Adrenal gland (tissue), 9 donors: ENCODE measurements at regions not wholly inside any gene's neighbourhood (a gene's known extent, or its start where the extent isn't known, plus 50 kb on each side); places are given as distances from the start of the nearest gene placed in this dataset.

Experiments used
- DNase-seq, 7 donors: peaks; one replicate each; pipeline ENCODE4 v3.0.0-alpha.2; 2019 to 2020
- H3K27ac ChIP-seq, 5 donors: fragments of 200-600 bp; sonication (generic) in 4 of 5; 1 replicate in 3 of 5; 2 replicates in 2 of 5; pipeline versions ENCODE4 v1.5.1 to v1.8.0; 2016 to 2020; ENCODE audit warnings: mild to moderate bottlenecking in 1 of 5
- H3K27me3 ChIP-seq: fragments of 200-600 bp; 2 replicates; pipeline ENCODE4 v1.8.0; 2021
- H3K36me3 ChIP-seq, 2 donors: fragments of 200-600 bp; replicated peaks in 1 of 2; 1 replicate in 1 of 2; 2 replicates in 1 of 2; pipeline versions ENCODE4 v1.5.1 to v1.8.0; 2018 to 2022
- H3K4me1 ChIP-seq, 2 donors: fragments of 200-600 bp; replicated peaks in 1 of 2; 1 replicate in 1 of 2; 2 replicates in 1 of 2; pipeline versions ENCODE4 v1.5.1 to v1.8.0; 2018 to 2021
- H3K4me3 ChIP-seq, 4 donors: fragments of 200-600 bp; sonication (generic) in 3 of 4; one replicate each; pipeline ENCODE4 v1.5.1; 2016 to 2018
- H3K9me3 ChIP-seq, 3 donors: fragments of 200-600 bp; sonication (generic) in 1 of 3; replicated peaks in 1 of 3; 1 replicate in 2 of 3; 2 replicates in 1 of 3; pipeline versions ENCODE4 v1.5.1 to v1.8.0; 2016 to 2021
- CTCF ChIP-seq, 6 experiments: fragments of 450-650 bp in 4 of 6; fragments of 200-600 bp in 2 of 6; sonication (generic) in 1 of 6; IDR thresholded peaks; 1 replicate in 5 of 6; 2 replicates in 1 of 6; pipeline versions ENCODE4 v1.5.1 to v1.8.0; 2016 to 2021; ENCODE audit warnings: antibody characterized with exemption in 6 of 6, mild to moderate bottlenecking in 2 of 6, moderate library complexity in 1 of 6
- POLR2A ChIP-seq, 2 donors: fragments of 450-650 bp; IDR thresholded peaks; one replicate each; pipeline ENCODE4 v1.6.1; 2017; ENCODE audit warnings: antibody characterized with exemption in 2 of 2, mild to moderate bottlenecking in 2 of 2, moderate library complexity in 1 of 2
- WGBS, 4 donors: extraction: QIAGEN DNeasy Blood & Tissue Kit in 2 of 4; methylation state at CpG; one replicate each; pipeline versions ENCODE4 v1.1.5 to v1.1.7; 2013 to 2017; 5-methylcytosine and 5-hydroxymethylcytosine counted together
- intact Hi-C, 2 donors: fragments of 100-400 bp; cut with DNase I; formaldehyde crosslinking; loops; one replicate each; pipeline versions ENCODE4 v1.14.1 to v1.15.0; 2022 to 2023
- donor health status: healthy with polysubstance abuse.
- donor health status: Bipolar disorder and iron deficiency.
- donor health status: DM: yes; HTN: yes; CAD: no.
- donor health status: DM: no; HTN: no; CAD: no.
- donor health status: DM: no; HTN: no; CAD: no.

DNA sequence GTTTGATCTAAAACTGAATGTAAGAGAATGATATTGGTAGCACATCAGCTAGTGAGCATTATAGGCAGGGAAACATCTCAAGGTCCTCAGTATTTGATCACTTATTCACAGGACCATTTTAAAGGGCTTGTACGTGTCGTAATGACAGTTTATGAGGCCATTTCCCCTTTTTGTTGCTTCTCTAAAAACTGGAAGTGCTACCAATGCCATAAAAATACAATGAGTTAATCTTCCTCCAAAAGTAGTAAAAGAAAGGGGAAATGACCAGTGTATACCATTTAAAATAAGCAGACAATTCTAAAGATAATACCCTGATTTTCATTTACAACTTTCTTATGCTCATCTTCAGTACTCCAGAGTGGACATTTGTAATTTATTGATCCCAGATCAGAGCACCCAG lies 285.8 kb upstream of the PCSK5 start:
- no peaks in the 10 kb centered on the region for H3K27me3 ChIP-seq
- H3K36me3 ChIP-seq: no peaks in the 10 kb centered on the region
- no peak overlapping the region for H3K27ac ChIP-seq
- WGBS, 4 donors: 44 to 62% (median 54%) methylated on average over 2 of the region's 2 CpGs
- no peaks in the 10 kb centered on the region for H3K9me3 ChIP-seq
- no peak overlapping the region for H3K4me3 ChIP-seq
- no peak for DNase-seq
- intact Hi-C loops: no loop called here
- H3K4me1 ChIP-seq: no peaks in the 10 kb centered on the region
- TF ChIP-seq CTCF (IDR thresholded peaks at IDR 0.05) (no peak), POLR2A (IDR thresholded peaks at IDR 0.05) (no peak)

DNA sequence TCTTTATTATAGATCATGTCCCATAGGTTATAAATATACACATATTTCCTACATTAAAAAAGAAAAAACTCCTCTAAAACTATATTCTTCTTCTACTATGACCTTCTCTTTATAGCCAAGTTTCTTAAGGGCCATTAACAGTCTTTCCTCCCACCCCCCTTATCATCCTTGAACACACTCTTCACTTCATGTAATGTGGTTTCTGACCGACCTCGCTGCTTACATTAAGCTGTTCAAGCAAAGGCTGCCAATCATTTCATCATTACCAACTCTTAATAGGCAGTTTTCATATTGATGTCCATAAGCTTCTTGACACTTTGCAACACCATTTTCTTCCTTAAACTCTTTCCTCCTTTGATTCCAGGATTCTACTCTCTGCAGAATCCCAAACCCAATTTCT lies 283.0 kb upstream of the PCSK5 start:
- TF ChIP-seq CTCF (IDR thresholded peaks at IDR 0.05) (no peak), POLR2A (IDR thresholded peaks at IDR 0.05) (no peak)
- intact Hi-C loops: no loop called here
- Histone ChIP-seq H3K9me3 (no peaks in the 10 kb centered on the region), H3K4me3 (no peak overlapping the region), H3K4me1 (no peaks in the 10 kb centered on the region), H3K27ac (no peak overlapping the region), H3K27me3 (no peaks in the 10 kb centered on the region), H3K36me3 (no peaks in the 10 kb centered on the region)
- WGBS, 4 donors: 66 to 80% (median 68%) methylated on average over 2 of the region's 2 CpGs
- no peak for DNase-seq

DNA sequence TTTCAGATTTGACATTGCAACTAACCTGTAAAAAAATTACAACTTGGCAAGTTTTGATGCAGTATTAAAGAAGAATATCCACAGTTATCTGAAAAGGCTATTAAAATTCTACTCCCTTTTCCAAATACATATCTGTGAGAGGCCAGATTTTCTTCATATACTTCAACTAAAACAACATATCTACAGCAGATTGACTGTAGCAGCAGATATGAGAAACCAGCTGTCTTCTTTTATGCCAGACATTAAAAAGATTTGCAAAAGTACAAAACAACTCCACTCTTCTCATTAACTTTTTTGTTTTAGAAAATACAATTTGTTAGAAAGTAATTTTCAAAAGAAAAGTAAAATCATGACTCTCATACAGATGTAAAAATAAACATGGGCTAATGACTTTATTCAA lies 281.1 kb upstream of the PCSK5 start:
- Histone ChIP-seq H3K27me3 (no peaks in the 10 kb centered on the region), H3K9me3 (no peaks in the 10 kb centered on the region), H3K4me3 (no peak overlapping the region), H3K27ac (no peak overlapping the region), H3K36me3 (no peaks in the 10 kb centered on the region), H3K4me1 (no peaks in the 10 kb centered on the region)
- no peak for DNase-seq
- intact Hi-C loops: no loop called here
- TF ChIP-seq POLR2A (IDR thresholded peaks at IDR 0.05) (no peak), CTCF (IDR thresholded peaks at IDR 0.05) (no peak)

- no peaks in the 10 kb centered on the region for H3K9me3 ChIP-seq
- intact Hi-C loops: no loop called here
Observed at GRCh38 chr9:75610246-75610645, 280.2 kb upstream of the PCSK5 start.

More at GRCh38 chr9:75610246-75610645, 280.2 kb upstream of the PCSK5 start:
- H3K4me1 ChIP-seq: no peaks in the 10 kb centered on the region
- WGBS, 4 donors: 62 to 76% (median 68%) methylated on average over 1 of the region's 1 CpG
- H3K27ac ChIP-seq: no peak overlapping the region
- DNase-seq: no peak
- H3K4me3 ChIP-seq: no peak overlapping the region
- TF ChIP-seq POLR2A (IDR thresholded peaks at IDR 0.05) (no peak), CTCF (IDR thresholded peaks at IDR 0.05) (no peak)
- H3K27me3 ChIP-seq: no peaks in the 10 kb centered on the region
- H3K36me3 ChIP-seq: no peaks in the 10 kb centered on the region
